ENCODE measurements at regions not wholly inside any gene's neighbourhood (a gene's known extent, or its start where the extent isn't known, plus 50 kb on each side); places are given as distances from the start of the nearest gene placed in this dataset.

GRCh38 chr2:129816813-129817574 lies 162.5 kb upstream of the RAB6C start:
- TF ChIP-seq CTCF (conservative IDR thresholded peaks at IDR 0.05; ENCODE audit: low read depth, low read length) = no peak
- TF ChIP-seq EZH2 (IDR thresholded peaks at IDR 0.05; ENCODE audit: borderline replicate concordance, low read depth, low read length, poor library complexity, severe bottlenecking) = no peak

Measured in A673 (cell line).